CD4-positive, alpha-beta memory T cell (primary cell): ENCODE measurements at regions not wholly inside any gene's neighbourhood (a gene's known extent, or its start where the extent isn't known, plus 50 kb on each side); places are given as distances from the start of the nearest gene placed in this dataset.
"Not testable (repeated sequence)": the region's sequence is repeated elsewhere in the genome, so short reads cannot be mapped to it uniquely, and the experiment has no call there.

Experiments
- CTCF ChIA-PET: fragments of 350-600 bp; sonication (Branson Sonifier 250); formaldehyde crosslinking; loops from one replicate; lab custom pipeline; 2021; ENCODE audit warnings: inconsistent platforms; ENCODE audit not compliant: partially characterized antibody; lab: Charles Lee
- POLR2A ChIA-PET: fragments of 350-600 bp; sonication (Branson Sonifier 250); formaldehyde crosslinking; loops from one replicate; lab custom pipeline; 2021; ENCODE audit not compliant: partially characterized antibody; lab: Charles Lee
- DNase-seq, 5 donors: peaks; one replicate each; pipeline versions ENCODE4 v3.0.0 to v3.0.0-alpha.2; 2020 to 2022; ENCODE audit warnings: mixed read lengths in 1 of 5
- H3K27ac ChIP-seq: one replicate; pipeline ENCODE4 v1.7.0; 2013; ENCODE audit warnings: low read depth, low read length
- H3K27me3 ChIP-seq: 2 replicates; pipeline ENCODE4 v1.7.0; 2013; ENCODE audit warnings: mild to moderate bottlenecking, low read length, moderate library complexity; ENCODE audit not compliant: insufficient read depth
- H3K36me3 ChIP-seq: 2 replicates; pipeline ENCODE4 v1.7.0; 2013; ENCODE audit warnings: mild to moderate bottlenecking, low read length, moderate library complexity; ENCODE audit not compliant: insufficient read depth
- H3K4me1 ChIP-seq: 2 replicates; pipeline ENCODE4 v1.7.0; 2013; ENCODE audit warnings: mild to moderate bottlenecking, low read length, moderate library complexity; ENCODE audit not compliant: insufficient read depth
- H3K4me3 ChIP-seq, 2 donors: one replicate each; pipeline ENCODE4 v1.7.0; 2013; ENCODE audit warnings: low read length in 2 of 2, mild to moderate bottlenecking in 1 of 2
- H3K9me3 ChIP-seq, 2 donors: one replicate each; pipeline ENCODE4 v1.7.0; 2013; ENCODE audit warnings: low read length in 2 of 2, control low read depth in 1 of 2; ENCODE audit not compliant: control insufficient read depth in 1 of 2
- H3K27ac Mint-ChIP-seq, 7 donors: one replicate each; pipeline ENCODE4 v1.8.0; 2020 to 2021; ENCODE audit warnings: mixed read lengths in 7 of 7, mild to moderate bottlenecking in 6 of 7, inconsistent platforms in 3 of 7, moderate library complexity in 3 of 7
- H3K27me3 Mint-ChIP-seq, 2 donors: one replicate each; pipeline ENCODE4 v1.8.0; 2020 to 2021; ENCODE audit warnings: mixed read lengths in 2 of 2
- H3K36me3 Mint-ChIP-seq, 2 donors: one replicate each; pipeline ENCODE4 v1.8.0; 2020 to 2021; ENCODE audit warnings: mixed read lengths in 2 of 2, inconsistent platforms in 1 of 2, mild to moderate bottlenecking in 1 of 2
- H3K4me1 Mint-ChIP-seq, 4 donors: one replicate each; pipeline ENCODE4 v1.8.0; 2020 to 2021; ENCODE audit warnings: mixed read lengths in 4 of 4, mild to moderate bottlenecking in 1 of 4
- H3K4me3 Mint-ChIP-seq, 8 donors: one replicate each; pipeline ENCODE4 v1.8.0; 2020 to 2021; ENCODE audit warnings: mixed read lengths in 8 of 8, mild to moderate bottlenecking in 7 of 8, moderate library complexity in 6 of 8, inconsistent platforms in 3 of 8
- H3K9me3 Mint-ChIP-seq, 8 donors: one replicate each; pipeline ENCODE4 v1.8.0; 2020 to 2021; ENCODE audit warnings: mixed read lengths in 8 of 8, mild to moderate bottlenecking in 5 of 8, inconsistent platforms in 3 of 8, moderate library complexity in 1 of 8
- intact Hi-C: fragments of 100-400 bp; cut with micrococcal nuclease; formaldehyde crosslinking; loops from one replicate; pipeline ENCODE4 v1.15.1; 2023

- ChIA-PET CTCF (no interaction called here), POLR2A (no interaction called here)
- Mint-ChIP-seq H3K4me3 (no peak overlapping the region), H3K4me1 (no peaks in the 10 kb centered on the region), H3K27me3 (peaks cover 11 to 23% of the 10 kb centered on the region in 2 donors), H3K9me3 (no peaks in the 10 kb centered on the region), H3K27ac (no peak overlapping the region), H3K36me3 (no peaks in the 10 kb centered on the region)
- DNase-seq: no peak
- no peak overlapping the region for H3K4me3 ChIP-seq
- H3K27me3 ChIP-seq: no peaks in the 10 kb centered on the region
- H3K27ac ChIP-seq: no peak overlapping the region
- intact Hi-C loops: no loop called here
- no peaks in the 10 kb centered on the region for H3K4me1 ChIP-seq
- no peaks in the 10 kb centered on the region for H3K9me3 ChIP-seq
- no peaks in the 10 kb centered on the region for H3K36me3 ChIP-seq
Measured at GRCh38 chr1:227417756-227418480, 99.6 kb upstream of the CDC42BPA start.

- H3K27me3 Mint-ChIP-seq: peaks cover 10 to 17% of the 10 kb centered on the region in 2 donors
- H3K36me3 ChIP-seq: no peaks in the 10 kb centered on the region
- no peaks in the 10 kb centered on the region for H3K9me3 Mint-ChIP-seq
- DNase-seq: no peak
- no peaks in the 10 kb centered on the region for H3K9me3 ChIP-seq
- CTCF ChIA-PET: no interaction called here
- no peaks in the 10 kb centered on the region for H3K4me1 ChIP-seq
- no peak overlapping the region for H3K4me3 ChIP-seq
- H3K27ac ChIP-seq: no peak overlapping the region
- no peak overlapping the region for H3K4me3 Mint-ChIP-seq
- POLR2A ChIA-PET: no interaction called here
- H3K36me3 Mint-ChIP-seq: no peaks in the 10 kb centered on the region
- no peak overlapping the region for H3K27ac Mint-ChIP-seq
- H3K27me3 ChIP-seq: no peaks in the 10 kb centered on the region
- intact Hi-C loops: no loop called here
- no peaks in the 10 kb centered on the region for H3K4me1 Mint-ChIP-seq
Measured at GRCh38 chr1:227416156-227416830, 98.0 kb upstream of the CDC42BPA start.

- peaks cover 10 to 21% of the 10 kb centered on the region in 2 donors for H3K27me3 Mint-ChIP-seq
- ChIA-PET CTCF (no interaction called here), POLR2A (no interaction called here)
- H3K4me1 ChIP-seq: no peaks in the 10 kb centered on the region
- H3K4me1 Mint-ChIP-seq: no peaks in the 10 kb centered on the region
- no peaks in the 10 kb centered on the region for H3K36me3 Mint-ChIP-seq
- H3K27ac ChIP-seq: no peak overlapping the region
- H3K27me3 ChIP-seq: no peaks in the 10 kb centered on the region
- H3K9me3 ChIP-seq: no peaks in the 10 kb centered on the region
- DNase-seq: no peak
- H3K36me3 ChIP-seq: no peaks in the 10 kb centered on the region
- H3K27ac Mint-ChIP-seq: peak overlapping the region in 1 of 7 donors; percentile 15
- H3K9me3 Mint-ChIP-seq: no peaks in the 10 kb centered on the region
- H3K4me3 ChIP-seq: no peak overlapping the region
- no peak overlapping the region for H3K4me3 Mint-ChIP-seq
- intact Hi-C loops: no loop called here
Measured at GRCh38 chr1:227415115-227415790, 97.0 kb upstream of the CDC42BPA start.

GRCh38 chr1:227411066-227411465 is 92.8 kb upstream of the CDC42BPA start:
- H3K27me3 ChIP-seq: no peaks in the 10 kb centered on the region
- H3K4me3 ChIP-seq: no peak overlapping the region
- H3K36me3 ChIP-seq: no peaks in the 10 kb centered on the region
- no peak overlapping the region for H3K27ac Mint-ChIP-seq
- no peak for DNase-seq
- ChIA-PET POLR2A (no interaction called here), CTCF (no interaction called here)
- H3K27ac ChIP-seq: no peak overlapping the region
- H3K9me3 Mint-ChIP-seq: peaks cover 0 to 4% (median 0%) of the 10 kb centered on the region in 8 donors
- H3K9me3 ChIP-seq: no peaks in the 10 kb centered on the region
- H3K4me3 Mint-ChIP-seq: no peak overlapping the region
- no peaks in the 10 kb centered on the region for H3K36me3 Mint-ChIP-seq
- H3K27me3 Mint-ChIP-seq: peaks cover 3 to 21% of the 10 kb centered on the region in 2 donors
- no peaks in the 10 kb centered on the region for H3K4me1 ChIP-seq
- intact Hi-C loops: no loop called here
- H3K4me1 Mint-ChIP-seq: no peaks in the 10 kb centered on the region

GRCh38 chr1:227406332-227406731 is 88.0 kb upstream of the CDC42BPA start:
- H3K4me3 ChIP-seq, H3K9me3 Mint-ChIP-seq, CTCF ChIA-PET, H3K4me1 ChIP-seq, H3K4me1 Mint-ChIP-seq, H3K27ac ChIP-seq, H3K36me3 ChIP-seq, H3K27me3 ChIP-seq, DNase-seq, intact Hi-C loops, H3K9me3 ChIP-seq, H3K27ac Mint-ChIP-seq, H3K36me3 Mint-ChIP-seq, POLR2A ChIA-PET, H3K4me3 Mint-ChIP-seq: not testable (repeated sequence)
- peaks cover 10 to 22% of the 10 kb centered on the region in 2 donors for H3K27me3 Mint-ChIP-seq

GRCh38 chr1:227403535-227403934 is 85.2 kb upstream of the CDC42BPA start:
- DNase-seq: no peak
- no peak overlapping the region for H3K27ac ChIP-seq
- H3K27me3 ChIP-seq: no peaks in the 10 kb centered on the region
- no peaks in the 10 kb centered on the region for H3K9me3 ChIP-seq
- CTCF ChIA-PET: no interaction called here
- Mint-ChIP-seq H3K4me3 (no peak overlapping the region), H3K9me3 (peaks cover 0 to 6% (median 3%) of the 10 kb centered on the region in 8 donors), H3K4me1 (no peaks in the 10 kb centered on the region), H3K27me3 (peaks cover 14 to 17% of the 10 kb centered on the region in 2 donors), H3K36me3 (no peaks in the 10 kb centered on the region), H3K27ac (no peak overlapping the region)
- no peak overlapping the region for H3K4me3 ChIP-seq
- H3K36me3 ChIP-seq: no peaks in the 10 kb centered on the region
- intact Hi-C loops: no loop called here
- H3K4me1 ChIP-seq: no peaks in the 10 kb centered on the region
- POLR2A ChIA-PET: no interaction called here

- DNase-seq: no peak
- intact Hi-C loops: no loop called here
- Mint-ChIP-seq H3K27me3 (peaks cover 16 to 17% of the 10 kb centered on the region in 2 donors), H3K27ac (no peak overlapping the region), H3K4me3 (no peak overlapping the region), H3K9me3 (peaks cover 0 to 5% (median 3%) of the 10 kb centered on the region in 8 donors), H3K36me3 (no peaks in the 10 kb centered on the region), H3K4me1 (peaks cover 0 to 2% (median 0%) of the 10 kb centered on the region in 4 donors)
- H3K4me1 ChIP-seq: no peaks in the 10 kb centered on the region
- H3K36me3 ChIP-seq: no peaks in the 10 kb centered on the region
- no peaks in the 10 kb centered on the region for H3K27me3 ChIP-seq
- ChIA-PET POLR2A (no interaction called here), CTCF (no interaction called here)
- H3K9me3 ChIP-seq: no peaks in the 10 kb centered on the region
- no peak overlapping the region for H3K27ac ChIP-seq
- H3K4me3 ChIP-seq: no peak overlapping the region
Measured at GRCh38 chr1:227401562-227402342, 83.5 kb upstream of the CDC42BPA start.
